GM12874 (cell line): ENCODE measurements at regions not wholly inside any gene's neighbourhood (a gene's known extent, or its start where the extent isn't known, plus 50 kb on each side); places are given as distances from the start of the nearest gene placed in this dataset.

Source experiments
- TF ChIP-seq, protein P1 (sequence below): IDR thresholded peaks from 2 replicates; pipeline ENCODE4 v1.5.1; 2011; ENCODE audit warnings: low read depth, mild to moderate bottlenecking, control low read depth, low read length, moderate library complexity; ENCODE audit not compliant: insufficient read depth

DNA sequence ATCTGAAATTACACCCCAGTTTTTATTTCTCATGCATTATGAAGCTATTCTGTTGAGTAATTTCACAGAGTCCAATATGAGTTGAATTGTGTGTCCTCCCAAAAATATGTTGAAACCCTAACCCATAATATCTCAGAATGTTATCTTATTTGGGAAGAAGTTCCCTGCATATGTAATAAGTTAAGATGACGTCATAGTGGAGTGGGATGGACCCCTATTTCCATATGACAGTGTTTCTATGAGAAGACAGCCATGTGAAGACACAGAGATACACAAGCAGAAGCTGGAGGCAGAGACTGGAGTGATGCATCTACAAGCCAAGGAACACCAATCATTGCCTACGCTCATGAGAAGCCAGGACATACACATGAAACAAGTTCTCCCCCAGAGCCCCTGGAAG lies 81.3 kb downstream of the RFPL4B start:
- TF ChIP-seq, protein P1, sequence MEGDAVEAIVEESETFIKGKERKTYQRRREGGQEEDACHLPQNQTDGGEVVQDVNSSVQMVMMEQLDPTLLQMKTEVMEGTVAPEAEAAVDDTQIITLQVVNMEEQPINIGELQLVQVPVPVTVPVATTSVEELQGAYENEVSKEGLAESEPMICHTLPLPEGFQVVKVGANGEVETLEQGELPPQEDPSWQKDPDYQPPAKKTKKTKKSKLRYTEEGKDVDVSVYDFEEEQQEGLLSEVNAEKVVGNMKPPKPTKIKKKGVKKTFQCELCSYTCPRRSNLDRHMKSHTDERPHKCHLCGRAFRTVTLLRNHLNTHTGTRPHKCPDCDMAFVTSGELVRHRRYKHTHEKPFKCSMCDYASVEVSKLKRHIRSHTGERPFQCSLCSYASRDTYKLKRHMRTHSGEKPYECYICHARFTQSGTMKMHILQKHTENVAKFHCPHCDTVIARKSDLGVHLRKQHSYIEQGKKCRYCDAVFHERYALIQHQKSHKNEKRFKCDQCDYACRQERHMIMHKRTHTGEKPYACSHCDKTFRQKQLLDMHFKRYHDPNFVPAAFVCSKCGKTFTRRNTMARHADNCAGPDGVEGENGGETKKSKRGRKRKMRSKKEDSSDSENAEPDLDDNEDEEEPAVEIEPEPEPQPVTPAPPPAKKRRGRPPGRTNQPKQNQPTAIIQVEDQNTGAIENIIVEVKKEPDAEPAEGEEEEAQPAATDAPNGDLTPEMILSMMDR = no peak

DNA sequence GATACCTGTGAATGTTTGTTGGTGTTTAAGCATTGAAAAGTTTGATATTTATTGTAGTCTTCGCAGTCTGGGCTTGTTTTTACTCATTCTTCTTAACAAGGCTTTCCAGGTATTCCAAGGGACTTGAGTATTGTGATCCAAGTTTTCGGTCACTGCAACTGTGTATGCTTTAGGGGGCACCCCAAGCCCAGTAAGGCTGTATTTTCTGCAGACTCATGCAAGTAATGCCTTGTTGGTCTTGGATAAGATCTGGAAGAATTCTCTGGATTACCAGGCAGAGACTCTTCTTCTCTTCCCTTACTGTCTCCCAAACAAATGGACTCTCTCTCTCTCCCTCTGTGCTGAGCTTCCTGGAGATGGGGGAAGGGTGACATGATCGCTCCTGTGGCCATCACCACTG lies 82.1 kb downstream of the RFPL4B start:
- TF ChIP-seq, protein P1 = no peak

DNA sequence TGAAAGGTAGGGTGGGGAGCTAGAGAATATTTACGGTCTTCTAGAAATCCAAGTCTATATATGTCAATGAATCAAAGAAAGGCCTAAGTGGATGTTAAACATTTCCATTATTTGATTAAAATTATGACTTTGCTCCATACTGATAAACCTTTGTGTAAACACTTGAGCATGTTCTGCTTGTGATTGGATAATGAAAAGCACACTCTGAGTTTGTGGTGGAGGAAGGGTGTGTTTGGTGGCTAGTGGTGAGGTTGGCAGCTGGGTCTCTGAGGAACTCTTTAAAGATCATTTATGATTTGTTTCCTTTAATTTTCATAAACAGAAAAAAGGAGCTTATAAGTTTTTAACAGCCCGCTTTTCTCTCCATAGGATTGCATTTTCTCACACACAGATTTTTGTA lies 84.7 kb downstream of the RFPL4B start:
- TF ChIP-seq, protein P1 = no peak

DNA sequence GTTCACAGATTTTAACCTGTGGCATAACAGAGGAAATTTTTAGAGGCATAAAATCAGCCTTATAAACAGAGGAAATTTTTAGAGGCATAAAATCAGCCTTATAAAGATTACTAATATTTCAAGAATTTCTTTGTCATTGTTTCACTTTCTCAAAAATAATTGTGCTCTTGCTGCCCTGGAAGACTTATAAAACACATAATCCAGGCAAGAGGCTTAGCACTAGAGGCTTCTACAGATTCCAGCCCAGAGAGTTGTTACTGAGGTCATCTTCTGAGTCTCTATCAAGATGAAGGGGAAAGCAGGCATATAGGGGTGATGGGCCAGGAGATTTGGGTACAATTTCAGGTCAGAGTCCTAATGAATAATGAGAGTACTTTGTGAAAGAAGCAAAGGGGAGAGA lies 85.7 kb downstream of the RFPL4B start:
- TF ChIP-seq, protein P1 = no peak

DNA sequence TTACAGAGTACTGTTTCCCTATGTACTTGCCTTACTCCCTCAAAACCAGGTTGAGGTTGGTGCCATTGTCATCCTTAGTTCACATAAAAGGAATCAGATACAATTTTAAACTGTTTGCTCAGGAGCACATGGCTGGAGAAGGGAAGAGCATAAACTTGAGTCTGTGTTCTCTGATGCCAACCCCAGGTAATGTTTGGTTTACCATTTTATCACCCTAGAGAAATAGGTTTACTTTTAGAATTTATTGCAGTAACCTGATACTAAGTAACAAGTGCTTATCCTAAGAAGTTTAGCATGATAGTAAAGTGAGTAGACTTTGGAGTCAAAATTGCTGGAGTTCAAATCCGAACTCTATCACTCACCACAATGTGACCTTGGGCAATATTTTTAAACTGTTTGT lies 86.3 kb downstream of the RFPL4B start:
- TF ChIP-seq, protein P1 = no peak

DNA sequence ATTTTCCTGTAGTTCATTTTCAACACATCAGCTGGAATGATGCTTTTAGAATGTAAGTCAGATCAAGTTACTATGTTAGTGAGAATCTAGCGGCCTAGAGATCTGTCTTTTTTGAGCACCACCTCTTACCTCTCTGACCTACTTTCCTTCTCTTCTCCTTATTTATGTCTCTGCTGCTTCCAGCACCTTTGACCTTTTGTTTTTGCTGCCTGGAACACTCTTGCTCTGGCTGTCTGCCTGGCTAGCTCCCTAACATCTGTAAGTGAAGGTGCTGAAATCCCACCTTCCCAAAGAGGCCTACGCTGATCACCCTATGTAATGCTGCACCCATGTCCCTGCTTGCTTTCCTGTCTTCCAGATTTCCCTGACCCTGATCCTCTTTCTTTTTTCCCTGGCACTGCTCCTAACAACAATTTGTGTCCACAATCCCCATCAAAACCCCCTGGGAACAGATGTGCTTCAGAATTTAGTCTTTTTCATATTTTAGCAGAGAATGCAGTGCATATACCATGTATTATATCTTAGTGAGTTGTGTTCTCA lies 87.8 kb downstream of the RFPL4B start:
- TF ChIP-seq, protein P1 = no peak

DNA sequence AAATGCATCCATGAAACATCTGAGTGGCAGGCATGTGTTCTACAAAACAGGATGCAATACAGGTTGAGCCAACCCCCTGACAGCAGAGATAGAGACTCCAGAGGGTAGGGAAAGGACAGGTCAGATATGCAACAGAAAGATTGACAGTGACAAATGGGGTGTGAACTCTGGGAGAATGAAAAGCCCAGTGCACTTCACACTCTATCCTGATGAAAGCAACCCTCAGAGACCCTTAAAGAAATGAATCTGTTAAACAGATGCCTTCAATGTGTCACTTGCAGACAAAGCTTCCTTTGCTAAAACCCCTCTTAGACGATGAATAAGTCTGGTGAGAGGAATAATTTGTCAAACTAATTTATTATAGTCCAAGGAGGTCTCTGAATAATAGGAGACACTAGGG lies 89.9 kb downstream of the RFPL4B start:
- TF ChIP-seq, protein P1 = no peak
